ENCODE measurements at regions not wholly inside any gene's neighbourhood (a gene's known extent, or its start where the extent isn't known, plus 50 kb on each side); places are given as distances from the start of the nearest gene placed in this dataset.

DNA sequence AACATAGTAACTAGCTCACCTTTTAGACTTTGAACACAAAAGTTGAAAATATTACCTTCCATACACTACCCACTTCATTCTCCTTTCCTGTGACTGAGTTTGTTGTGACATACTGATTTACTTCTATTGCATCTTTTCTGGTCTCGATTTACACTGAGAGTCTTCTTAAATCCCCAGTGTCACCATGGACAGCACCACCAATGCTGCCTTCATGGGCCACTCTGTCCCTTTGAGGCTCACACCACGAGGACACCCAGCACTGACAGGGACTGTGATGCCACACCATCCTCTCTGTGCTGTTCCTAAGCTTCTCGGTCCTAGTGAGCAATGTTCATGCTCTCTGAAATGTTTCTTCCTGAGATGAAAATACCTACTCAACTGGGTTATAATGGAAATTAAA lies 337.1 kb upstream of the IRAK1BP1 start:
- TF ChIP-seq, protein P1, sequence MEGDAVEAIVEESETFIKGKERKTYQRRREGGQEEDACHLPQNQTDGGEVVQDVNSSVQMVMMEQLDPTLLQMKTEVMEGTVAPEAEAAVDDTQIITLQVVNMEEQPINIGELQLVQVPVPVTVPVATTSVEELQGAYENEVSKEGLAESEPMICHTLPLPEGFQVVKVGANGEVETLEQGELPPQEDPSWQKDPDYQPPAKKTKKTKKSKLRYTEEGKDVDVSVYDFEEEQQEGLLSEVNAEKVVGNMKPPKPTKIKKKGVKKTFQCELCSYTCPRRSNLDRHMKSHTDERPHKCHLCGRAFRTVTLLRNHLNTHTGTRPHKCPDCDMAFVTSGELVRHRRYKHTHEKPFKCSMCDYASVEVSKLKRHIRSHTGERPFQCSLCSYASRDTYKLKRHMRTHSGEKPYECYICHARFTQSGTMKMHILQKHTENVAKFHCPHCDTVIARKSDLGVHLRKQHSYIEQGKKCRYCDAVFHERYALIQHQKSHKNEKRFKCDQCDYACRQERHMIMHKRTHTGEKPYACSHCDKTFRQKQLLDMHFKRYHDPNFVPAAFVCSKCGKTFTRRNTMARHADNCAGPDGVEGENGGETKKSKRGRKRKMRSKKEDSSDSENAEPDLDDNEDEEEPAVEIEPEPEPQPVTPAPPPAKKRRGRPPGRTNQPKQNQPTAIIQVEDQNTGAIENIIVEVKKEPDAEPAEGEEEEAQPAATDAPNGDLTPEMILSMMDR (IDR thresholded peaks at IDR 0.05; ENCODE audit: low read depth, low read length), result no peak
- TF ChIP-seq EZH2phosphoT487 (IDR thresholded peaks at IDR 0.05; ENCODE audit: low read depth), result no peak
